CD4-positive, alpha-beta T cell treated with Interferon alpha-2 for 1 hour (primary cell): ENCODE measurements at regions not wholly inside any gene's neighbourhood (a gene's known extent, or its start where the extent isn't known, plus 50 kb on each side); places are given as distances from the start of the nearest gene placed in this dataset.
"Not testable (repeated sequence)": the region's sequence is repeated elsewhere in the genome, so short reads cannot be mapped to it uniquely, and the experiment has no call there.

Source experiments
- DNase-seq, 2 donors: peaks; one replicate each; pipeline ENCODE4 v3.0.0-alpha.2; 2020 to 2022

- not testable (repeated sequence) for DNase-seq
Measured at GRCh38 chr16:31975826-31976419, 102.3 kb downstream of the ZNF267 start.

- not testable (repeated sequence) for DNase-seq
Measured at GRCh38 chr16:31978463-31978862, 104.9 kb downstream of the ZNF267 start.

- DNase-seq = not testable (repeated sequence)
Measured at GRCh38 chr16:31981739-31982138, 108.1 kb downstream of the ZNF267 start.

- DNase-seq = not testable (repeated sequence)
Measured at GRCh38 chr16:31982986-31983385, 109.4 kb downstream of the ZNF267 start.

DNA sequence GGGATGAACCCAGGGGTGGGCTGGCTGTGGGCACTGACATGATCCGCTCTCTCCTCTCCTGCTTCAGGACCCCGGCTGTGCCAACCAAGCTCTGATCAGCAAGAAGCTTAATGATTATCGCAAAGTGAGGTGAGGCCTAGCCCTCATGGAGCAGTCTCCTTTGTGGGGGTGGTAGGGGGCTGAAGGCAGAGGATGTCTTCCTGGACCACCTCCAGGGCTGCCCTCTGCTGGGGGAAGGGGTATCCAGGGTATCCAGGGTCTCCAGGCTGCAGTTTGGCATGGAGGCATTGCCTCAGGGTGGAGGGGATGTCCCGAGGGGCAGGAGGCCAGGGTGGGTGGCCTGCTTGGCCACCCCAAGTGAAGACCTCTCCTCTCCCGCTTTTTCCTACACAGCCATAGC, 110.1 kb downstream of the ZNF267 start:
- not testable (repeated sequence) for DNase-seq

- DNase-seq = not testable (repeated sequence)
Measured at GRCh38 chr16:31986895-31987294, 113.3 kb downstream of the ZNF267 start.

DNA sequence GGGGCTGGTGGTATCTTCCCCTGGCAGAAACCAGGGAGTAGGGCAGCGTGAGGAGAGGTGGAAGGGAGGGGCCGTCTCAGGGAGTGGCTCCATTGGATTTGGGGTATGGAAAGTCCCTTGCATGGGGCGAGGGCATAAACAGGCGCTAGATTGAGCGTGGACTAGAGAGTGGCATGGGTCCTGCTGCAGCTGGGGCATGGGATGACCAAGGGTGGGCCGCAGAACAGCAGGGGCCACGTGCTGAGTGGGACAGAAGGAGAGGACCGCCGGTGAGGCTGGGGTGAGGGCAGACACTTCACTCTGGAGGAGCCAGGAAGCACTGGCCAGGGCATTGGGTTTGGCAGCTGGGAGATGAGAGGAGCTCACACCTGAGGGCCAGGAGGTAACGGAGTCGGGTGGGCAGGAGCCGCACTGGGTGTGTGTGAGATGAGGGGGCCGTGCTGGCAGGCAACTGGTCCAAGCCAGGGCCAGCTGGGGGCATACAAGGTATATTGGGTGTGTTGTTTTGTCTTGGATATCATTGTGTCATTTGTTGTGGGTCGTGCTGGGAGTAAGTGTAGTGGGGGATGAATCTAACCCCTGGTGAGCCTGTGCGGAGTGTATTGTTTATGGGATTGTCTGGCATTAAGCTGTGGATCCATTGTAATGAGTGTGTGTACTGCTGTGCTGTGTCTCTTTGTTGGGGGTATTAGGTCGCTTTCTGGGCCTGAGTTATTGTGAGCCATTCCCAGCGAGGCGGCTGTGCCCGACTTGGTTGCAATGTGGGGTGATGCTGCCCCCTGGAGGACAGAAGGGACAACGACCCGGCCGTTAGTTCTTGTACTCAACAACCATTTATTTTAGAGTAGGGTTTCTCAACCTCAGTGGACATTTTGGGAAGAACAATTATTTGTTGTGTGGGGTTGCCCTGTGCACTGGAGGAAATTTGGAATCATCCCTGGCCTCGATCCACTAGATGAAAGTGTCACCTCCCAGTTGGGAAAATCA, 115.3 kb downstream of the ZNF267 start:
- peak; percentile 47 to 67 for DNase-seq

- not testable (repeated sequence) for DNase-seq
Measured at GRCh38 chr16:31990261-31990660, 116.7 kb downstream of the ZNF267 start.

DNA sequence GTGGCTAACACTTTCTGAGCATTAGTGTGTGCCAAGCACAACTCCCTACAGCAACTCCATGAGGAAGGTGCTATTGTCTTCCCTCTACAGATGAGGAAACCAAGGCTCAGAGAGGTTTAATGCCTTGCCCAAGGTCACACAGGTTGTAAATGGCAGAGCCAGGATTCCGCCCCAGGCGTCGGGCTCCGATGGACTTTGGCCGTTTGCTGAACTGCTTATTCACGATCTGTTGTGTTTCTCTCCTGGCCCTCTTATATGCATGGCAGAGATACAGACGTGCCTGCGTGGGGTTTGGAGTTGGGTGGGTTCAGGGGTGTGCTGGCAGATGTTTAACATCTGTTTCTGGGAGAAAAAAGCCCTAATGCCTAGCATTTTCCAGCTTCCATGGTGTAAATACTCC, 117.4 kb downstream of the ZNF267 start:
- DNase-seq = not testable (repeated sequence)

DNA sequence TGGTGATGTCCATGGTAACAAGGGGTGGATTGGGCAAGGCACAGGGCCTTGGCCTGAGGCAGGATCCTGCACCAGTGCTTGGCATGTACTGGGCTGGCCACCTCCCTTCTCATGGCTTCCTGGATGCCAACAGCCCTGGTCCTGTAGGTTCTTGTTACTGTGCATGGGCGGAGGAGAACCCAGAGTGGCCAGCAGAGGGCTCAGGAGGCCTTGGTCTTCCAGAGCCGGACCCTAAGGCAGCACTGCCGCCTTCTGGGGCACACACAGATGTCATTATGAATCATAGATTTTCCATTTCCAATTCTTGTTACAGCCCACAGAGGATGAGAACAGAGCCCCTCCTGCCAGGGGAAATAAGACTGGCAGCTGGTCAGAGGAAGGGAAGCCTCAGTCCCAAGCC, 122.7 kb downstream of the ZNF267 start:
- not testable (repeated sequence) for DNase-seq

DNA sequence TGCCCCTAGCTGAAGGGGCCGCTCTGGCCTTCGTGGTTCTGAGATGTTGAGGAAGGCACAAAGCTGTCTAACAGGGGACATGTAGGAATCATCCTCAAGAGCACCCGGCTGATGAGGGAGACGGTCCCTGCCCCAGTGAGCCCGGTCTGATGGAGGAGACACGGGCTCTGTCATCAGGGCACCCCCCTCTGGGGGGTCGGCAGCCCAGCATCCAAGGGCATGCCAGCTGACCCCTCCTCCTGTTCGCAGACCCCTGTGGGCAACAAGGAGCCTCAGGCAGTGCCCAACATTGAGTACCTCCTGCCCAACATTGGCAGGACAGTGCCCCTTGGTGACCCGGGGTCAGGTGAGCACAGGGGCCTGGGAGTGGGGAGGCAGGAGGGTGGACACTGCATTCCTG, 128.9 kb downstream of the ZNF267 start:
- not testable (repeated sequence) for DNase-seq

GRCh38 chr16:32003819-32004218, 130.2 kb downstream of the ZNF267 start:
- DNase-seq = not testable (repeated sequence)

GRCh38 chr16:32038783-32039496, 165.3 kb downstream of the ZNF267 start:
- DNase-seq = not testable (repeated sequence)

GRCh38 chr16:32039919-32040318, 166.3 kb downstream of the ZNF267 start:
- DNase-seq = not testable (repeated sequence)

DNA sequence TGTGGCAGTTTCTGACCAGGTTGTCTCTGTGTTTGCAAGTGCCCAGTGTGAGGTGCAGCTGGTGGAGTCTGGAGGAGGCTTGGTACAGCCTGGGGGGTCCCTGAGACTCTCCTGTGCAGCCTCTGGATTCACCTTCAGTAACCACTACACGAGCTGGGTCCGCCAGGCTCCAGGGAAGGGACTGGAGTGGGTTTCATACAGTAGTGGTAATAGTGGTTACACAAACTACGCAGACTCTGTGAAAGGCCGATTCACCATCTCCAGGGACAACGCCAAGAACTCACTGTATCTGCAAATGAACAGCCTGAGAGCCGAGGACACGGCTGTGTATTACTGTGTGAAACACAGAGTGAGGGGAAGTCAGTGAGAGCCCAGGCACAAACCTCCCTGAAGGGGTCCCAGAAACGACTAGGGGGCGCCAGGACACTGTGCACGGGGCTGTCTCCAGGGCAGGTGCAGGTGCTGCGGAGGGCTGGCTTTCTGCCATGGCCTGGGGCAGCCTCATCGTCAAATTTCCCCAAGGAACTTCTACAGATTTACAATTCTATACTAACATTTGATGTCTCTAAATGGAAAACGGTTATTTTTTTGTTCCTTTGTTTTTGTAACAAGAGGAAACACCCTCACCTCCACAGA, 187.0 kb upstream of the TP53TG3D start:
- peak in 1 of 2 donors; percentile 19 for DNase-seq

DNA sequence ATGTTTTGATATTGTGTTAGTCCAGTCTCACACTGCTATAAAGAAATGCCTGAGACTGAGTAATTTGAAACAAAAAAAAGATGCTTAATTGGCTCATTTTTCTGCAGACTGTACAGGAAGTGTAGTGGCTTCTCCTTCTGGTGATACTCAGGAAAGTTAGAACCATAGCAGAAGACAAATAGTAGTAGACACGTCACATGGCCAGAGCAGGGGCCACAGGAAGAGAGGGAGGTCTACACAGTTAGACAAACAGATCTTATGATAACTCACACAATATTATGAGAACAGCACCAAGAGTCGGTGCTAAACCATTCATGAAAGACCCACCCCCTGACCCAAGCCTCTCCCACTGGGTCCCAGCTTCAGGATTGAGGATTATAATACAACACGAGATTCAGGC, 181.5 kb upstream of the TP53TG3D start:
- DNase-seq = not testable (repeated sequence)

- not testable (repeated sequence) for DNase-seq
Measured at GRCh38 chr16:32083891-32084290, 169.2 kb upstream of the TP53TG3D start.

- peak in 1 of 2 donors; percentile 16 for DNase-seq
Measured at GRCh38 chr16:32084656-32085401, 168.3 kb upstream of the TP53TG3D start.

GRCh38 chr16:32085438-32086141, 167.5 kb upstream of the TP53TG3D start:
- peak in 1 of 2 donors; percentile 18 for DNase-seq

DNA sequence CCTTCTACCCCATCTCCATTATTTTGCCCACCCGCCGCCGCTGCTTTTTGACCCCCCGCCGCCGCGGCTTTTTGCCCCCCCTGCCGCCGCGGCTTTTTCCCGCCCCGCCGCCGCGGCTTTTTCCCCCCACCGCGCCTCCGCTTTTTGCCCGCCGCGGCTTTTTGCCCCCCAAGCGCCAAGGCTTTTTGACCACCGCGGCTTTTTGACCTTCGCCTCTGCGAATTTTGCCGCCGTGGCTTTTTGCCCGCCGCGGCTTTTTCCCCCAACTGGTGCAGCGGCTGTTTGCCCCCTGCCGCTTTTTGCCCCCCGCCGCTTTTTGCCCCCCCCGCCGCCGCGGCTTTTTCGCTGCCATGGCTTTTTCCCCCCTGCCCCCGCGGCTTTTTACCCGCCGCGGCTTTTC, 137.5 kb upstream of the TP53TG3D start:
- not testable (repeated sequence) for DNase-seq

GRCh38 chr16:32116080-32116479, 137.0 kb upstream of the TP53TG3D start:
- peak in 1 of 2 donors; percentile 13 for DNase-seq
